Suprapubic skin (tissue), 4 donors: ENCODE measurements at regions not wholly inside any gene's neighbourhood (a gene's known extent, or its start where the extent isn't known, plus 50 kb on each side); places are given as distances from the start of the nearest gene placed in this dataset.

Experiments
- DNase-seq, 2 donors: peaks; one replicate each; pipeline ENCODE4 v3.0.0-alpha.2; 2019; ENCODE audit warnings: low spot score in 2 of 2
- H3K27ac ChIP-seq: fragments of 200-600 bp; sonication (generic); one replicate; pipeline ENCODE4 v1.5.1; 2019
- H3K27me3 ChIP-seq: fragments of 200-600 bp; sonication (generic); one replicate; pipeline ENCODE4 v1.5.1; 2019
- H3K36me3 ChIP-seq: fragments of 200-600 bp; sonication (generic); one replicate; pipeline ENCODE4 v1.5.1; 2019
- H3K4me1 ChIP-seq: fragments of 200-600 bp; sonication (generic); one replicate; pipeline ENCODE4 v1.5.1; 2019
- H3K4me3 ChIP-seq: fragments of 200-600 bp; sonication (generic); one replicate; pipeline ENCODE4 v1.5.1; 2019; ENCODE audit warnings: mild to moderate bottlenecking
- H3K9me3 ChIP-seq: fragments of 200-600 bp; sonication (generic); one replicate; pipeline ENCODE4 v1.5.1; 2019
- CTCF ChIP-seq, 2 donors: fragments of 200-600 bp in 1 of 2; fragments of 450-650 bp in 1 of 2; sonication (generic) in 1 of 2; IDR thresholded peaks; one replicate each; pipeline ENCODE4 v1.5.1; 2016 to 2019; ENCODE audit warnings: antibody characterized with exemption in 2 of 2, mild to moderate bottlenecking in 1 of 2, moderate library complexity in 1 of 2
- EP300 ChIP-seq: sonication (generic); formaldehyde crosslinking; IDR thresholded peaks from one replicate; pipeline ENCODE4 v1.6.1; 2017; ENCODE audit warnings: antibody characterized with exemption
- POLR2A ChIP-seq, 2 donors: fragments of 450-650 bp; IDR thresholded peaks; one replicate each; pipeline ENCODE4 v1.6.1; 2017; ENCODE audit warnings: antibody characterized with exemption in 2 of 2, mild to moderate bottlenecking in 2 of 2, moderate library complexity in 2 of 2
- POLR2AphosphoS5 ChIP-seq, 3 donors: sonication (generic); formaldehyde crosslinking; IDR thresholded peaks; one replicate each; pipeline ENCODE4 v1.6.1; 2017; ENCODE audit warnings: antibody characterized with exemption in 3 of 3
- WGBS: methylation state at CpG from one replicate; pipeline ENCODE4 v1.1.5; 2018; 5-methylcytosine and 5-hydroxymethylcytosine counted together

DNA sequence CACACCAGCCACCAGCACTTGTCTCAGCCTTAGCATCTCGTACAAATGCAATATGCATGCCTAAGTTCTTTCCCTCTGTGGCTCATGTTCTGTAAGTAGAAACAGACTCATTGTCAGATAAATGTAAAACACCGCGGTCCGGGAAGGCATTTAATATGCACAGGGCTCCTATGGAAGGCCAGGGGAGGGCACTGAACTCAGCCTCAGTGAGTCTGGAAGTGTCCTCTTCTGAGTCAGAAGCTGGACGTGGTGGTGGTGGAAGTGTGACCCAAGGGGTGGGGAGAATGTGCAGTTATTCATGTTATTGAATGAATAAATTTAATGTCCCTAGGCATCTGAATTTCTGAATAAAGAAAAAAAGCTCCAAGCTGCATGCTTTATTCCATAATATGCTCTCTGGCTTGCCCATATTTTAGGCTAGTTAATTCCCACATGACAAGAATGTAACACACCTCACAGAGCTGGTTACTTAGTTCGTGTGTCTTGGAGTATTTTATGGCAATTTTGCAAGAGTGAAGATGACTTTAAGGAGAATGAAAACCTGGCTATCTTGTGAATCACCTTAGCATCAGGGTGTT, 193.1 kb upstream of the GATB start:
- no peak for TF ChIP-seq CTCF (IDR thresholded peaks at IDR 0.05)
- TF ChIP-seq EP300, result no peak
- H3K4me1 ChIP-seq, result no peaks in the 10 kb centered on the region
- no peak overlapping the region for H3K27ac ChIP-seq
- no peak for DNase-seq
- no peaks in the 10 kb centered on the region for H3K9me3 ChIP-seq
- no peaks in the 10 kb centered on the region for H3K27me3 ChIP-seq
- no peaks in the 10 kb centered on the region for H3K36me3 ChIP-seq
- 74% methylated on average over 6 of the region's 6 CpGs for WGBS
- H3K4me3 ChIP-seq, result no peak overlapping the region

DNA sequence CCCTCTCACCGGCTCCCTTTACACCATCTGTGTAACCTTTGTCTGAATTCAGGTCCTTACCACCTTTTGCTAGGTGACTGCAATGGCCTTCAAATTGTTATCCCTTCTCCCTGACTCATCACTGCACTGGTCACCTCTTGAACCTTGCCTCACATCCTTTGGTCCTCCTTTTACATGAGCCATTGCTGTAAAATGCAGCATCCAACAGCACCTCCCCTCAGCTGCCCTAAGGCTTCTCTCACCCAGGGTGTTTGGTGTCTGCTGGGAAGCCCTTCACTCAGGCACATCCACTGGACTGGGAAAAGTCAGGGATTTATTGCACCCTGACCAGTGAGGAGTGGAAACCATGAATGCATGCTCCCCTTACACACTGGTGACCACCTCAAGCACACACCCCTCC, 192.5 kb upstream of the GATB start:
- no peak for DNase-seq
- H3K27me3 ChIP-seq, result no peaks in the 10 kb centered on the region
- H3K9me3 ChIP-seq, result no peaks in the 10 kb centered on the region
- H3K36me3 ChIP-seq, result no peaks in the 10 kb centered on the region
- TF ChIP-seq CTCF (IDR thresholded peaks at IDR 0.05) (no peak), POLR2AphosphoS5 (IDR thresholded peaks at IDR 0.05) (no peak), POLR2A (IDR thresholded peaks at IDR 0.05) (no peak), EP300 (no peak)
- no peak overlapping the region for H3K4me3 ChIP-seq
- WGBS, result 95% methylated on average over 1 of the region's 1 CpG
- no peak overlapping the region for H3K27ac ChIP-seq
- no peaks in the 10 kb centered on the region for H3K4me1 ChIP-seq

- WGBS, result 93% methylated on average over 6 of the region's 6 CpGs
Observed at GRCh38 chr4:151952711-151953254, 192.0 kb upstream of the GATB start.

DNA sequence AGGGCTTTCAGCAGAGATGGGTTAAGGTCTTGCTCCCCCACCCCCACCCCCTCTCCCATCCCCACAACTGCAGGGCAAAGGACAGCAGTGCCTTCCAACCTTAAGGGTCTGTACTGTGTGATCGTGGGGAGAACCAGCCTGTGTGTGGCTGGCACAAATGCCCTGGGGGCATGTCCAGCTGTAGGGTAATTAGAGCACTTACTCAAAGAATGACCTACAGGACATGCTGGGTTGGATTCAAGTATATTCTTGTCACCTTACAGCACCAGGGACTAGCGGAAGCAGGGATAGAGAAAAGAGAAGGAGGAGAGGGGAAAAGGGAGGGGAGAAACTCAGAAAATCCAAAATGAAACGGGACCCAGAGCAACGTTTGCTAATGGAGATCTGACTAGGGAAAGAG, 191.3 kb upstream of the GATB start:
- no peaks in the 10 kb centered on the region for H3K36me3 ChIP-seq
- H3K4me3 ChIP-seq, result no peak overlapping the region
- no peak for TF ChIP-seq POLR2AphosphoS5 (IDR thresholded peaks at IDR 0.05)
- TF ChIP-seq POLR2A (IDR thresholded peaks at IDR 0.05), result no peak
- TF ChIP-seq CTCF (IDR thresholded peaks at IDR 0.05), result no peak
- TF ChIP-seq EP300, result no peak
- no peaks in the 10 kb centered on the region for H3K4me1 ChIP-seq
- H3K27me3 ChIP-seq, result no peaks in the 10 kb centered on the region
- peak overlapping the region; percentile 30 for H3K27ac ChIP-seq
- 75% methylated on average over 4 of the region's 4 CpGs for WGBS
- peaks cover 4% of the 10 kb centered on the region for H3K9me3 ChIP-seq
- DNase-seq, result no peak

More at GRCh38 chr4:151952711-151953254, 192.0 kb upstream of the GATB start:
- no peak for DNase-seq
- no peak overlapping the region for H3K4me3 ChIP-seq
- TF ChIP-seq POLR2A (IDR thresholded peaks at IDR 0.05), result no peak
- TF ChIP-seq CTCF (IDR thresholded peaks at IDR 0.05), result no peak
- TF ChIP-seq EP300, result no peak
- TF ChIP-seq POLR2AphosphoS5 (IDR thresholded peaks at IDR 0.05), result no peak
- no peak overlapping the region for H3K27ac ChIP-seq
- peaks cover under 1% of the 10 kb centered on the region for H3K9me3 ChIP-seq
- no peaks in the 10 kb centered on the region for H3K4me1 ChIP-seq
- no peaks in the 10 kb centered on the region for H3K27me3 ChIP-seq
- H3K36me3 ChIP-seq, result no peaks in the 10 kb centered on the region

DNA sequence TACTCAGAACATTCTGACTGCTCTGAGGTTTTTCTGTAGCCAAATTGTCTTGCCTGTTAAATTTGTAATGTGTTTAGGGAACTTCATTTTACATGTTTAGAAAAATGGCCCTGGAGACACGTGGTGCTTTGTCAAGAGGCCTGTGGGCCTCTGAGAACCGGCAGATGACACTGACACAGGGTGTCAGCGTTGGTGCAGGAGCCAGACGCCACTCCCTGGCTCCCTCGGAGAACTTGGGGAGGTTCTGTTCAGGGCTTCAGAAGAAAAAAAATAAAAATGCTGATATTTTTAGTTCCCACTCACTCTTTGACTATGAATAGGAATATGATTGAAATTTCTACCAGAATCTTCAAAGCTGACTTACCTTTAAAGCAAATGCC, 190.9 kb upstream of the GATB start:
- Histone ChIP-seq H3K4me3 (no peak overlapping the region), H3K4me1 (no peaks in the 10 kb centered on the region), H3K36me3 (no peaks in the 10 kb centered on the region), H3K9me3 (peaks cover 4% of the 10 kb centered on the region), H3K27me3 (no peaks in the 10 kb centered on the region), H3K27ac (peak overlapping the region; percentile 30)
- DNase-seq, result no peak
- no peak for TF ChIP-seq POLR2A (IDR thresholded peaks at IDR 0.05)
- TF ChIP-seq POLR2AphosphoS5 (IDR thresholded peaks at IDR 0.05), result no peak
- no peak for TF ChIP-seq EP300
- no peak for TF ChIP-seq CTCF (IDR thresholded peaks at IDR 0.05)
- 42% methylated on average over 5 of the region's 5 CpGs for WGBS
